ENCODE measurements at regions not wholly inside any gene's neighbourhood (a gene's known extent, or its start where the extent isn't known, plus 50 kb on each side); places are given as distances from the start of the nearest gene placed in this dataset.

DNA sequence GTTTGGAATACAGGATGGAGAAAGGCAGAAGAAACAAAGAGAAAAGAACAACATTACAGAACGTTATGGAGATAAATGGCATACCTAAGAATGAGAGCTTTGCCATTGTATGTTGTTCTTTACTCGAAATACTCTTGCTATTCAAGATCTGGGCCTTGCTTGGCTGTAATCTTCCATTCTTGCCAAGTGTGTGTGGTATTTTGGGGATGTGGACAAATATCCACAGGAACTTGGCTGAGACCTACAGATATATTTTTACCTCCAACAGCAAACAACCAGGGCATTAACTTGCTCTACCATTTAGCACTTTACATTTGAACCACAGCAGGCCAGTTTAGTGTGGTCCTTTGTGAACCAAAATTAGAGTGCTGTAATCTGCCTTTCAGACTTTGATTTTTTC lies 76.3 kb downstream of the DKK1 start:
- TF ChIP-seq, protein P1, sequence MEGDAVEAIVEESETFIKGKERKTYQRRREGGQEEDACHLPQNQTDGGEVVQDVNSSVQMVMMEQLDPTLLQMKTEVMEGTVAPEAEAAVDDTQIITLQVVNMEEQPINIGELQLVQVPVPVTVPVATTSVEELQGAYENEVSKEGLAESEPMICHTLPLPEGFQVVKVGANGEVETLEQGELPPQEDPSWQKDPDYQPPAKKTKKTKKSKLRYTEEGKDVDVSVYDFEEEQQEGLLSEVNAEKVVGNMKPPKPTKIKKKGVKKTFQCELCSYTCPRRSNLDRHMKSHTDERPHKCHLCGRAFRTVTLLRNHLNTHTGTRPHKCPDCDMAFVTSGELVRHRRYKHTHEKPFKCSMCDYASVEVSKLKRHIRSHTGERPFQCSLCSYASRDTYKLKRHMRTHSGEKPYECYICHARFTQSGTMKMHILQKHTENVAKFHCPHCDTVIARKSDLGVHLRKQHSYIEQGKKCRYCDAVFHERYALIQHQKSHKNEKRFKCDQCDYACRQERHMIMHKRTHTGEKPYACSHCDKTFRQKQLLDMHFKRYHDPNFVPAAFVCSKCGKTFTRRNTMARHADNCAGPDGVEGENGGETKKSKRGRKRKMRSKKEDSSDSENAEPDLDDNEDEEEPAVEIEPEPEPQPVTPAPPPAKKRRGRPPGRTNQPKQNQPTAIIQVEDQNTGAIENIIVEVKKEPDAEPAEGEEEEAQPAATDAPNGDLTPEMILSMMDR (optimal IDR thresholded peaks at IDR 0.05 in 1 of 3, IDR thresholded peaks at IDR 0.05 in 1 of 3, conservative IDR thresholded peaks at IDR 0.05 in 1 of 3; ENCODE audit: extremely low read depth in 1 of 3, insufficient read depth in 2 of 3, low read length in 3 of 3) = no peak
- no peak for TF ChIP-seq EZH2 (IDR thresholded peaks at IDR 0.05; ENCODE audit: low read length)

Data from keratinocyte (primary cell).